LNCAP (cell line): ENCODE measurements at regions not wholly inside any gene's neighbourhood (a gene's known extent, or its start where the extent isn't known, plus 50 kb on each side); places are given as distances from the start of the nearest gene placed in this dataset.

Source experiments
- TF ChIP-seq, protein P1 (sequence below): fragments of 450-650 bp; IDR thresholded peaks from 2 replicates; pipeline ENCODE4 v1.5.1; 2017; ENCODE audit warnings: mild to moderate bottlenecking

DNA sequence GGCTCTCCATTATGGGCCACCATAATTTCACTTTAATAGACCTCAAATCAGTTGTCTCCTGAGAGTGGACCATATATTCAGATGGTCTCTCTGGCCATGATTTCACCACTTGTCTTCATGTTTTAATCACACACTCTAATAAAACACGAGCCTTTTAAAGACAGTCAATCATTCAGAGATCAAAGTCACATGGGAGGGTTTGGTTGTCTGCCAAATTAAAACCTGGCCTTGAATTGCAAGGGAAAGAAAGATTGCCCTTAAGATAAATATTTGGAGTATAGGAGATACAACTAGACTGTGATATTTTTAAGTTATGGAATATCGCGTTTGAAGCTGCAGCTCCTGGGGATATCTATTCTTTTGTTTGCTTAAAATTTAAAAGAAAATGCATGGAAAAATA, 377.8 kb upstream of the DDX18 start:
- TF ChIP-seq, protein P1, sequence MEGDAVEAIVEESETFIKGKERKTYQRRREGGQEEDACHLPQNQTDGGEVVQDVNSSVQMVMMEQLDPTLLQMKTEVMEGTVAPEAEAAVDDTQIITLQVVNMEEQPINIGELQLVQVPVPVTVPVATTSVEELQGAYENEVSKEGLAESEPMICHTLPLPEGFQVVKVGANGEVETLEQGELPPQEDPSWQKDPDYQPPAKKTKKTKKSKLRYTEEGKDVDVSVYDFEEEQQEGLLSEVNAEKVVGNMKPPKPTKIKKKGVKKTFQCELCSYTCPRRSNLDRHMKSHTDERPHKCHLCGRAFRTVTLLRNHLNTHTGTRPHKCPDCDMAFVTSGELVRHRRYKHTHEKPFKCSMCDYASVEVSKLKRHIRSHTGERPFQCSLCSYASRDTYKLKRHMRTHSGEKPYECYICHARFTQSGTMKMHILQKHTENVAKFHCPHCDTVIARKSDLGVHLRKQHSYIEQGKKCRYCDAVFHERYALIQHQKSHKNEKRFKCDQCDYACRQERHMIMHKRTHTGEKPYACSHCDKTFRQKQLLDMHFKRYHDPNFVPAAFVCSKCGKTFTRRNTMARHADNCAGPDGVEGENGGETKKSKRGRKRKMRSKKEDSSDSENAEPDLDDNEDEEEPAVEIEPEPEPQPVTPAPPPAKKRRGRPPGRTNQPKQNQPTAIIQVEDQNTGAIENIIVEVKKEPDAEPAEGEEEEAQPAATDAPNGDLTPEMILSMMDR: no peak

DNA sequence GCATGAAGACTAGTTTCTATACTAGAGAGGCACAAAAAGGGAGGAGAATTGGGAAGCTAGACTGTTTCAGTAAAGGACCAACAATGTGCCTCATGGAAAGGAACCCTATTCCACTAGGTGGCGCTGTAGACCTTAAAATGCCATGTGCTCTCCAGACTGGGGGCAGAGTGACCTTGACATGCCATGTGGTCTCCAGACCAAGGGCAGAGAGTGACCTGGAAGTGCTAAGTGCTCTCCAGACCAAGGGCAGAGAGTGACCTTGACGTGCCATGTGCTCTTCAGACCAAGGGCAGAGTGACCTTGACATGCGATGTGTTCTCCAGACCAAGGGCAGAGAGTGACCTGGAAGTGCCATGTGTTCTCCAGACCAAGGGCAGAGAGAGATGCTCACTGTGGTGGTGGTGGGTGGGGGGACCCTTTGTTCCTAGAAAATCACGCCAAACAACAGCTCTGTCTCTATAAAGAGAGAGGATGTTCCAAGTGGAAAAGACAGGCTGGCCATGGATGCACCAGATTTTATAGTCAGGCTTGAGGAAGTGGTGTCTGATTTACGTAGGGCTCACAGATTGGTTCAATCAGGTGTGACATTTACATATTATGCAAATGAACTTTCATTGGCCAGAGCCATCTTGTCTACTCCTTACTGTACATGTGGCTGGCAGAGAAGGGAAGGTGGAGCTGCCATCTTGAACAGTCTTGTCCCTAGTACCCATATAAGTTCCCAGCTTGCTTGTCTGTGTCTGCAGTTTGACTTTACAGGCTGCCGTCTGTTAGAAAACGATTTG, 344.0 kb upstream of the DDX18 start:
- TF ChIP-seq, protein P1: peak; percentile 52

DNA sequence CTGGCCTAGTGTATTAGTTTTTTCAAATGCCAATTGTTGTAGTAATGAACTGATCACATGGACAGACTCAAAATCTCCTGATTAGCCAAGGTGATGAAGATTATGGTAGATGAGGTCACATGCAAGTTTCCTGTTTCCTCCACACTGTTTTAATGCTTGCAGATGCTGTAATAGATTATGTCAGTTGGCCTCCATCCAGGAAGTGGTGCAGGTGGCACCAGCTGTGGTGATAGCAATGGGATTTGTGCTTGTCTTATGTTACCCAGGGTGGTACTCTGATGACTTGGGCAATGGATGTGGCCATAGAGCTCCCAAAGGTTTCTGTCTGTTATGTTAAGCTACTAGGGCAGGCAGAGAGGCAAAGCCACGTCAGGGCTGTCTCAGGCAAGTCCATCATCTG, 332.9 kb upstream of the DDX18 start:
- TF ChIP-seq, protein P1: no peak

DNA sequence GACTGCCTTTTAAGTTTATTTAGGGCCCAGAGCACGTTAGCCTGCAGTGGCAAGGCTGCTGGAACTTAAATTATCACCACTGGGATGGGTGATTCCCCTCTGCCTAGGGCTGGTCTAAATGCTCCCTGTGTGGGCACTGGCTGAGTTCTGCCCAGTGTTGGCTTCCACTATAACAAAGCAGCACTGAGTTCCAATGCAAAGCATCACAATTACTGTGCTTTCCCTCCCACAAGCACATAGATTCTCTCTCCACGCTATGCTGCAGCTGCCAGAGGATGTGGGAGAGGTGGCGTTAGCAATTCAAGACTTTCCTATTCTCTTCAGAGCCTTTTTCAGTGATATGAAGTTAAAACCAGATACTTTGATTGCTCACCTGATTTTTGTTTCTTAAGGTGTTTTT, 328.9 kb upstream of the DDX18 start:
- TF ChIP-seq, protein P1: no peak

DNA sequence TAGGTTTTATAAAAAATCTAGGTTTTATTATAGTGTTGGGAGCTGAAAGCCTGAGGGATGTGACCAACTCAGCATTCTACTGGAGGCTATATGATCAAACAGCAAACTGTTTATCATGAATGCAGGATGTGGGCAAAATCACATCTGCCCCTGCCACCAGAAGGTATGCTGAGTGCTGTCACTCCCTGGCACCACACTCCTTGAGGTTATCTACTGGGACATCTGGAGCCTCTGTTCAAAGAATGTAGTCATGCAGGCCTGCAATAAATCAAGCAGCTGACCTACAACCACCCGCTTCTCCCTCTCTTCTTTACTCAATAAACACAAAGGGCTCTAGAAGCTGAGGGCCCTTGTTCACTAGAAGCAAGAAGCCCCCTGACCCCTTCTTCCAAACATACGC, 328.4 kb upstream of the DDX18 start:
- TF ChIP-seq, protein P1: no peak

DNA sequence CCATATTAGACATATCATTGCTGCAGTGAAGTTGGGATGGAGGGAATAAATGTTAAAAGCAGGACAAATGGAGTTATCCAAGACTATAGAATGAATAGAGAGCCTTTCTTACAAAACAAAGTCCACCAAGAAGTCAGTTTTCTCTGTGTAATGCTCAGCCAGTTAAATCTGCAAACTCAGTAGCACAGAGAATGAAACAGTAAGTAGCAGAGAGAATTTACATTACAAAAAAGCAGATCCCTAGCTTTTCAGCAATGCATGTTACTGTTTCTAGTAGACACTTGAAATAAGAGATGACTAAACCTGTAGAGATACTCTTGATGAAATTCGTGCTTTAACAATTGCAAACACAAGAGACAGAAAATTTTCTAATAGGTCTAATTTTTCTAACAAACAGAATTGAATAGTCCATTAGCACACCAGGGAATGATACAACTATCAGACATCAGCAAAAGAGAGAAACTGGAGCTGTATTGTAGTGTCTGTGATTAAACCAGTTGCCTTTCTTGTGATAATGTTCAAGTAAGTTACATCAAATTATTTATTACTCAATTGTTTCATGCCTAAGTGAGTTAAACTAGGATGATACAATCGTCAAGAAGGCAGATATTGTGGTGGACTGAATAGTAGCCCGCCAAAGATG, 322.2 kb upstream of the DDX18 start:
- TF ChIP-seq, protein P1: no peak

DNA sequence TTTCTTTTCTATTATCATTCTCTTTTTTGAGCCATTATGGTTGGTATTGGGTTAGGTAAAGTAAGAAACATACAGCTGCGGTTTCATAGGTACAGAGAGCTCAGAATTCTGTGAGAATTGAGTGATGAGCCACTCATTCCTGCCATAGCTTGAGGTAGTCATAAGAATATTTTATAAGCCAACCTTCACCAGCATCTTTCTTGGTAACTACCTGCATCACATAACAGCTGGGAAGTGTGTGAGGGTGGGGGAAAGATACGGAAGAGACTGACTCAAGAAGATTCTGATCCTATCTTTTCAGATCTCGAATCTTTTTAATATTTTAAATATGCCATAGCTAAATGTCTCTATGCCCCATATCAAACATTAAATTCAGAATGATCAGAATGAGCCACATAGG, 313.8 kb upstream of the DDX18 start:
- TF ChIP-seq, protein P1: no peak
